Islet precursor cell (in vitro differentiated cells): ENCODE measurements at regions not wholly inside any gene's neighbourhood (a gene's known extent, or its start where the extent isn't known, plus 50 kb on each side); places are given as distances from the start of the nearest gene placed in this dataset.
"Not testable (repeated sequence)": the region's sequence is repeated elsewhere in the genome, so short reads cannot be mapped to it uniquely, and the experiment has no call there.

Experiments
- DNase-seq: peaks from one replicate; pipeline ENCODE4 v3.0.0-alpha.2; 2018

GRCh38 chr16:25561723-25562122, 130.0 kb upstream of the HS3ST4 start:
- DNase-seq, result not testable (repeated sequence)

GRCh38 chr16:25556968-25557312, 134.8 kb upstream of the HS3ST4 start:
- DNase-seq, result not testable (repeated sequence)

GRCh38 chr16:25556289-25556967, 135.3 kb upstream of the HS3ST4 start:
- not testable (repeated sequence) for DNase-seq

- DNase-seq, result peak; percentile 74
Measured at GRCh38 chr16:25553711-25554436, 137.9 kb upstream of the HS3ST4 start.

GRCh38 chr16:25550647-25551046, 141.1 kb upstream of the HS3ST4 start:
- DNase-seq, result no peak

- DNase-seq, result no peak
Measured at GRCh38 chr16:25546791-25547190, 145.0 kb upstream of the HS3ST4 start.

GRCh38 chr16:25544294-25544693, 147.5 kb upstream of the HS3ST4 start:
- DNase-seq, result no peak

- no peak for DNase-seq
Measured at GRCh38 chr16:25542306-25542705, 149.5 kb upstream of the HS3ST4 start.

GRCh38 chr16:25539767-25540166, 152.0 kb upstream of the HS3ST4 start:
- DNase-seq, result not testable (repeated sequence)

GRCh38 chr16:25523183-25523582, 168.6 kb upstream of the HS3ST4 start:
- no peak for DNase-seq

GRCh38 chr16:25512041-25512440, 179.7 kb upstream of the HS3ST4 start:
- no peak for DNase-seq

GRCh38 chr16:25509456-25509855, 182.3 kb upstream of the HS3ST4 start:
- DNase-seq, result no peak

- no peak for DNase-seq
Measured at GRCh38 chr16:25501530-25502255, 190.1 kb upstream of the HS3ST4 start.

GRCh38 chr16:25494292-25494691, 197.5 kb upstream of the HS3ST4 start:
- no peak for DNase-seq

- no peak for DNase-seq
Measured at GRCh38 chr16:25493136-25493811, 198.5 kb upstream of the HS3ST4 start.

GRCh38 chr16:25488435-25488834, 203.3 kb upstream of the HS3ST4 start:
- no peak for DNase-seq

- no peak for DNase-seq
Measured at GRCh38 chr16:25487888-25488287, 203.9 kb upstream of the HS3ST4 start.

GRCh38 chr16:25481636-25482035, 210.1 kb upstream of the HS3ST4 start:
- DNase-seq, result peak; percentile 89

GRCh38 chr16:25478476-25478875, 213.3 kb upstream of the HS3ST4 start:
- no peak for DNase-seq

- no peak for DNase-seq
Measured at GRCh38 chr16:25464058-25464457, 206.4 kb upstream of the ZKSCAN2 start.

GRCh38 chr16:25449802-25450201, 192.2 kb upstream of the ZKSCAN2 start:
- DNase-seq, result no peak

- no peak for DNase-seq
Measured at GRCh38 chr16:25443994-25444393, 186.3 kb upstream of the ZKSCAN2 start.

GRCh38 chr16:25434064-25434463, 176.4 kb upstream of the ZKSCAN2 start:
- DNase-seq, result no peak
